PC-9 (cell line): ENCODE measurements at regions not wholly inside any gene's neighbourhood (a gene's known extent, or its start where the extent isn't known, plus 50 kb on each side); places are given as distances from the start of the nearest gene placed in this dataset.
"Not testable (repeated sequence)": the region's sequence is repeated elsewhere in the genome, so short reads cannot be mapped to it uniquely, and the experiment has no call there.

Source experiments
- BruUV-seq: library from RNA; stranded (reverse); fragments of 400-500 nt; replicated peaks from 2 replicates; lab custom pipeline; 2021; lab: Mats Ljungman, UMichigan
- CTCF ChIA-PET: fragments of 300-600 bp; sonication (Branson Sonifier 250); formaldehyde crosslinking; loops from one replicate; lab custom pipeline; 2022; ENCODE audit warnings: antibody characterized with exemption; lab: Charles Lee
- POLR2A ChIA-PET: fragments of 300-600 bp; sonication (Branson Sonifier 250); formaldehyde crosslinking; loops from one replicate; lab custom pipeline; 2022; ENCODE audit warnings: antibody characterized with exemption; ENCODE audit not compliant: unreplicated experiment; lab: Charles Lee
- DNase-seq, 2 experiments: peaks; one replicate each; pipeline versions ENCODE4 v3.0.0 to v3.0.0-alpha.2; 2015 to 2022; ENCODE audit warnings: mixed read lengths in 1 of 2
- H2AFZ ChIP-seq: fragments of 200-600 bp; sonication (generic); 2 replicates; pipeline ENCODE4 v1.8.1; 2017; ENCODE audit warnings: antibody characterized with exemption
- H3F3A ChIP-seq: fragments of 200-600 bp; sonication (generic); 2 replicates; pipeline ENCODE4 v1.8.1; 2017; ENCODE audit warnings: antibody characterized with exemption, mild to moderate bottlenecking, low read depth; ENCODE audit not compliant: insufficient read depth
- H3K27ac ChIP-seq: fragments of 200-600 bp; sonication (generic); 2 replicates; pipeline ENCODE4 v1.6.1; 2016; ENCODE audit warnings: mixed run types
- H3K27me3 ChIP-seq: fragments of 200-600 bp; sonication (generic); 2 replicates; pipeline ENCODE4 v1.6.1; 2016; ENCODE audit warnings: low read depth, mixed run types; ENCODE audit not compliant: insufficient read depth
- H3K36me3 ChIP-seq: fragments of 200-600 bp; sonication (generic); 2 replicates; pipeline ENCODE4 v1.6.1; 2016; ENCODE audit warnings: low read depth, mixed run types
- H3K4me1 ChIP-seq: fragments of 200-600 bp; sonication (generic); replicated peaks from 2 replicates; pipeline ENCODE4 v1.6.1; 2016; ENCODE audit warnings: mixed run types; ENCODE audit not compliant: insufficient read depth
- H3K4me2 ChIP-seq: fragments of 200-600 bp; sonication (generic); 2 replicates; pipeline ENCODE4 v1.6.1; 2017; ENCODE audit warnings: mixed run types
- H3K4me3 ChIP-seq: fragments of 200-600 bp; sonication (generic); 2 replicates; pipeline ENCODE4 v1.6.1; 2016; ENCODE audit warnings: mixed run types
- H3K79me2 ChIP-seq: fragments of 200-600 bp; sonication (generic); 2 replicates; pipeline ENCODE4 v1.6.1; 2017; ENCODE audit warnings: low read depth, mixed run types
- H3K9me2 ChIP-seq: fragments of 200-600 bp; sonication (generic); 2 replicates; pipeline ENCODE4 v1.8.1; 2017; ENCODE audit warnings: mild to moderate bottlenecking; ENCODE audit not compliant: insufficient read depth
- H3K9me3 ChIP-seq: fragments of 200-600 bp; sonication (generic); 2 replicates; pipeline ENCODE4 v1.8.1; 2016; ENCODE audit warnings: low read depth; ENCODE audit not compliant: insufficient read depth
- H4K20me1 ChIP-seq: fragments of 200-600 bp; sonication (generic); 2 replicates; pipeline ENCODE4 v1.8.1; 2017; ENCODE audit not compliant: insufficient read depth
- CTCF ChIP-seq: fragments of 200-600 bp; sonication (generic); conservative IDR thresholded peaks from 2 replicates; pipeline ENCODE4 v1.6.1; 2017; ENCODE audit warnings: mixed run types, antibody characterized with exemption, mild to moderate bottlenecking, moderate library complexity
- EZH2 ChIP-seq: fragments of 200-600 bp; sonication (generic); IDR thresholded peaks from 2 replicates; pipeline ENCODE4 v1.8.0; 2017; ENCODE audit warnings: antibody characterized with exemption, low read depth
- intact Hi-C: fragments of 100-400 bp; cut with micrococcal nuclease; formaldehyde crosslinking; loops from one replicate; pipeline ENCODE4 v1.10.0; 2022; ENCODE audit not compliant: unreplicated experiment

GRCh38 chr7:4531236-4531635, 150.9 kb upstream of the FOXK1 start:
- no peak for DNase-seq
- Histone ChIP-seq H3K27me3 (peaks cover 64% of the 10 kb centered on the region), H3K9me2 (no peaks in the 10 kb centered on the region), H4K20me1 (no peaks in the 10 kb centered on the region), H3K27ac (no peak overlapping the region), H3K4me3 (no peak overlapping the region), H3F3A (no peaks in the 10 kb centered on the region), H3K36me3 (no peaks in the 10 kb centered on the region), H3K79me2 (no peaks in the 10 kb centered on the region), H3K4me2 (no peak overlapping the region), H3K9me3 (no peaks in the 10 kb centered on the region), H3K4me1 (no peaks in the 10 kb centered on the region), H2AFZ (no peak overlapping the region)
- BruUV-seq: no TSS peak
- TF ChIP-seq CTCF: no peak
- TF ChIP-seq EZH2: no peak
- ChIA-PET POLR2A (no interaction called here), CTCF (no interaction called here)
- intact Hi-C loops: no loop called here

DNA sequence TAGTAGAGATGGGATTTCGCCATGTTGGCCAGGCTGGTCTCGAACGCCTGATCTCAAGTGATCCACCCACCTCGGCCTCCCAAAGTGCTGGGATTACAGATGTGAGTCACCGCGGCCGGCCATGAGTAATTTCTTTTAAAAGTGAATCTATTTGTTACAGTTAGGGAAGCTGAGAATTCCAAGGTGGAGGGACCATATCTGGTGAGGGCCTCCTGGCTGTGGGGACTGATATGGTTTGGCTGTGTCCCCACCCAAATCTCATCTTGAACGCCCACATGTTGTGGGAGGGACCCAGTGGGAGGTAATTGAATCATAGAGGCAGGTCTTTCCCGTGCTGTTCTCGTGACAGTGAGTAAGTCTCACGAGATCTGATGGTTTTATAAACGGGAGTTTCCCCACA, 148.8 kb upstream of the FOXK1 start:
- not testable (repeated sequence) for H2AFZ ChIP-seq

GRCh38 chr7:4549681-4550080, 132.4 kb upstream of the FOXK1 start:
- no peak for TF ChIP-seq CTCF
- TF ChIP-seq EZH2: no peak
- Histone ChIP-seq H3K4me3 (no peak overlapping the region), H3K4me1 (no peaks in the 10 kb centered on the region), H3K36me3 (no peaks in the 10 kb centered on the region), H3K79me2 (no peaks in the 10 kb centered on the region), H3K4me2 (no peak overlapping the region), H3K27me3 (peaks cover 60% of the 10 kb centered on the region), H4K20me1 (no peaks in the 10 kb centered on the region), H3K9me2 (no peaks in the 10 kb centered on the region), H2AFZ (no peak overlapping the region), H3K9me3 (no peaks in the 10 kb centered on the region), H3F3A (no peaks in the 10 kb centered on the region), H3K27ac (no peak overlapping the region)
- intact Hi-C loops: no loop called here
- POLR2A ChIA-PET: no interaction called here
- BruUV-seq: no TSS peak
- CTCF ChIA-PET: no interaction called here
- DNase-seq: no peak

More for the DNA sequence above, 148.8 kb upstream of the FOXK1 start:
- H4K20me1 ChIP-seq, H3K4me1 ChIP-seq, BruUV-seq, H3F3A ChIP-seq, H3K79me2 ChIP-seq, H3K27ac ChIP-seq, H3K36me3 ChIP-seq, CTCF ChIA-PET, H3K4me3 ChIP-seq, DNase-seq, H3K9me2 ChIP-seq, H3K4me2 ChIP-seq, intact Hi-C loops, POLR2A ChIA-PET, H3K9me3 ChIP-seq: not testable (repeated sequence)
- H3K27me3 ChIP-seq: peaks cover 64% of the 10 kb centered on the region

- DNase-seq: no peak
- intact Hi-C loops: no loop called here
- Histone ChIP-seq H3K27me3 (peaks cover 59% of the 10 kb centered on the region), H2AFZ (no peak overlapping the region), H3F3A (no peaks in the 10 kb centered on the region), H3K9me3 (no peaks in the 10 kb centered on the region), H3K79me2 (no peaks in the 10 kb centered on the region), H3K36me3 (no peaks in the 10 kb centered on the region), H4K20me1 (no peaks in the 10 kb centered on the region), H3K27ac (no peak overlapping the region), H3K9me2 (no peaks in the 10 kb centered on the region), H3K4me2 (no peak overlapping the region), H3K4me1 (no peaks in the 10 kb centered on the region), H3K4me3 (no peak overlapping the region)
- ChIA-PET CTCF (no interaction called here), POLR2A (no interaction called here)
- BruUV-seq: no TSS peak
- no peak for TF ChIP-seq CTCF
- TF ChIP-seq EZH2: no peak
Observed at GRCh38 chr7:4550117-4550516, 132.0 kb upstream of the FOXK1 start.
